ENCODE measurements at regions not wholly inside any gene's neighbourhood (a gene's known extent, or its start where the extent isn't known, plus 50 kb on each side); places are given as distances from the start of the nearest gene placed in this dataset.

DNA sequence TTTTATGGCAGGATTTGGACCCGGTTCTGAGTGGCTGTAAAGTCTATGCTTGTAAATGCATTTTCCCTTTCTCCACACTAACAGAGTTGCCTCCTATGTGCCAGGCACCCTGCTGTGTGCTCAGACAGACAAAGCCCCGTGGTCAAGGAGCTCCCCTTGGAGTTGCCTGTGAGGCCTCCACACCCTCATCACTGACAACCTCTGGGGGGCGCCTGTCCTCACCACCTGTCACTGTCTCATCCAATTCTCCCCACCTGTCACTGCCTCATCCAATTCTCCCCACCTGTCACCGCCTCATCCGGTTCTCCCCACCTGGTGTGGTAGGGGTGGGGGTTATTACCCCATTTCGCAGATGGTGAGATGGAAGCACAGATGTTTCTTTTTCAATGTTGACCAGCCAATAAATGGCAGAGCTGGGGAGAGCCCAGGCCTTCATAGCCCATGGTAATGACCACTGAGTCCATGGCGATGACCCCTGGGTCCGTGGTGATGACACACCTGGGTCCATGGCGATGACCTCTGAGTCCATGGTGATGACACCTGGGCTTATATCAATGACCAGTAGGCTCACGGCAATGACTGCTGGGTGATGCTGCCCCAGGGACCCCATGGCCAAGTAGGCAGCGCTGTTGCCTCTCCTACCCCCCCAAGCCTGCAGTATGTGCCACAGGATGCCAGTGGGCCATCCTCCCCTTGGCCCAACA is 150.1 kb downstream of the IRF8 start:
- TF ChIP-seq CTCF (IDR thresholded peaks at IDR 0.05), result no peak
- TF ChIP-seq POLR2AphosphoS5 (IDR thresholded peaks at IDR 0.05), result no peak
- no peak for TF ChIP-seq POLR2A (IDR thresholded peaks at IDR 0.05)
- TF ChIP-seq EP300 (IDR thresholded peaks at IDR 0.05), result no peak
